HepG2 (cell line): ENCODE measurements at regions not wholly inside any gene's neighbourhood (a gene's known extent, or its start where the extent isn't known, plus 50 kb on each side); places are given as distances from the start of the nearest gene placed in this dataset.

ENCODE experiments used
- ATAC-seq: fragments of 200-7000 bp; cut with Tn5 transposase; 3 replicates; pipeline ENCODE4 v1.9.1; 2020; ENCODE audit warnings: mild to moderate bottlenecking, moderate library complexity
- BruUV-seq: library from RNA; stranded (reverse); fragments of 400-500 nt; replicated peaks from 2 replicates; lab custom pipeline; 2021; lab: Mats Ljungman, UMichigan
- CTCF ChIA-PET: fragments of 300-600 bp; formaldehyde crosslinking; extraction: SDS; loops from one replicate; lab custom pipeline; 2021; ENCODE audit warnings: low total read pairs, inconsistent platforms, low intra/inter-chr PET ratio; lab: Yijun Ruan, JAX
- POLR2A ChIA-PET: fragments of 350-600 bp; sonication (Branson Sonifier 250); formaldehyde crosslinking; loops from one replicate; lab custom pipeline; 2020; ENCODE audit warnings: antibody characterized with exemption, inconsistent platforms; lab: Yijun Ruan, JAX
- DNase-seq: peaks from one replicate; pipeline ENCODE4 v3.0.0-alpha.2; 2015; ENCODE audit warnings: low spot score
- FAIRE-seq: peaks from 3 replicates; lab custom pipeline; 2011; peaks lifted over from hg19 to GRCh38; lab: Jason Lieb, UNC
- H2AFZ ChIP-seq: one replicate; pipeline ENCODE4 v1.6.1; 2011; ENCODE audit warnings: low read length, inconsistent platforms
- H3K27ac ChIP-seq: fragments of 300-600 bp; 3 replicates; pipeline ENCODE4 v1.8.0; 2011; ENCODE audit warnings: mixed run types, mild to moderate bottlenecking, mixed read lengths, low read length, inconsistent platforms; ENCODE audit not compliant: insufficient read depth; ENCODE audit errors: extremely low read length
- H3K27me3 ChIP-seq, 2 experiments: fragments of 200-600 bp in 1 of 2; 2 replicates in 1 of 2; 3 replicates in 1 of 2; pipeline versions ENCODE4 v1.6.0 to v1.8.0; 2011; ENCODE audit warnings: low read length in 2 of 2, mild to moderate bottlenecking in 2 of 2, moderate library complexity in 2 of 2, inconsistent platforms in 1 of 2; ENCODE audit not compliant: insufficient read depth in 2 of 2, control insufficient read depth in 1 of 2
- H3K36me3 ChIP-seq, 2 experiments: fragments of 200-600 bp in 1 of 2; replicated peaks in 1 of 2; 2 replicates in 1 of 2; 3 replicates in 1 of 2; pipeline versions ENCODE4 v1.5.1 to v1.8.0; 2011; ENCODE audit warnings: low read length in 2 of 2, inconsistent platforms in 1 of 2; ENCODE audit not compliant: insufficient read depth in 2 of 2, control insufficient read depth in 1 of 2
- H3K4me1 ChIP-seq: 2 replicates; pipeline ENCODE4 v1.5.1; 2012; ENCODE audit warnings: low read length, inconsistent platforms; ENCODE audit not compliant: insufficient read depth
- H3K4me2 ChIP-seq: 2 replicates; pipeline ENCODE4 v1.6.0; 2011; ENCODE audit warnings: low read depth, low read length, inconsistent platforms
- H3K4me3 ChIP-seq, 3 experiments: fragments of 200-600 bp in 1 of 3; sonication (generic), shearing (Covaris generic) in 1 of 3; replicated peaks in 1 of 3; 2 replicates each; pipeline ENCODE4 v1.5.1; 2011 to 2016; ENCODE audit warnings: low read length in 3 of 3, inconsistent platforms in 2 of 3, low read depth in 2 of 3, mild to moderate bottlenecking in 2 of 3, control low read depth in 1 of 3, mixed read lengths in 1 of 3; ENCODE audit not compliant: insufficient read depth in 1 of 3
- H3K79me2 ChIP-seq: one replicate; pipeline ENCODE4 v1.6.1; 2011; ENCODE audit warnings: low read length, inconsistent platforms; ENCODE audit not compliant: insufficient read depth
- H3K9ac ChIP-seq: 2 replicates; pipeline ENCODE4 v1.6.0; 2011; ENCODE audit warnings: mild to moderate bottlenecking, low read depth, low read length, inconsistent platforms; ENCODE audit not compliant: insufficient read depth
- H3K9me3 ChIP-seq: 2 replicates; pipeline ENCODE4 v1.5.1; 2012; ENCODE audit warnings: mild to moderate bottlenecking, low read length
- H4K20me1 ChIP-seq: 2 replicates; pipeline ENCODE4 v1.6.0; 2011; ENCODE audit warnings: inconsistent platforms, mild to moderate bottlenecking, low read length, moderate library complexity; ENCODE audit not compliant: insufficient read depth
- FOXK2 ChIP-seq: fragments of 450-650 bp; IDR thresholded peaks from 2 replicates; pipeline ENCODE4 v1.6.1; 2016
- KDM5A ChIP-seq: fragments of 200-600 bp; sonication (generic); IDR thresholded peaks from 2 replicates; pipeline ENCODE4 v1.7.0; 2018; ENCODE audit warnings: antibody characterized with exemption, mild to moderate bottlenecking, low read length, borderline replicate concordance
- MAFF ChIP-seq: IDR thresholded peaks from 2 replicates; pipeline ENCODE4 v1.6.1; 2011; ENCODE audit warnings: low read depth, low read length, improper control_type of control experiment
- MAFK ChIP-seq, 2 experiments: IDR thresholded peaks in 1 of 2; conservative IDR thresholded peaks in 1 of 2; 2 replicates each; pipeline ENCODE4 v1.6.1; 2011; ENCODE audit warnings: improper control_type of control experiment in 2 of 2, low read length in 2 of 2
- RBAK ChIP-seq: sonication (generic); formaldehyde crosslinking; IDR thresholded peaks from 2 replicates; pipeline ENCODE4 v1.5.1; 2020; ENCODE audit warnings: mild to moderate bottlenecking, missing genetic modification reagents
- SOX13 ChIP-seq, 3 experiments: fragments of 450-650 bp in 1 of 3; sonication (generic) in 1 of 3; formaldehyde crosslinking in 1 of 3; IDR thresholded peaks in 2 of 3; conservative IDR thresholded peaks in 1 of 3; 2 replicates each; pipeline versions ENCODE4 v1.5.0 to v1.6.1; 2016 to 2020; ENCODE audit warnings: antibody characterized with exemption in 1 of 3, mild to moderate bottlenecking in 1 of 3, missing compliant biosample characterization in 1 of 3, missing genetic modification reagents in 1 of 3, moderate library complexity in 1 of 3
- ZNF441 ChIP-seq: sonication (generic); formaldehyde crosslinking; IDR thresholded peaks from 2 replicates; pipeline ENCODE4 v1.7.0; 2021; ENCODE audit warnings: missing genetic modification reagents, borderline replicate concordance
- ZNF766 ChIP-seq: sonication (generic); formaldehyde crosslinking; IDR thresholded peaks from 2 replicates; pipeline ENCODE4 v1.5.0; 2020; ENCODE audit warnings: missing genetic modification reagents, borderline replicate concordance
- in situ Hi-C: cut with HindIII; loops from 2 replicates; pipeline ENCODE4 v1.10.0; 2017; ENCODE audit warnings: low pct_unique_long_range_greater_than_20kb; ENCODE audit not compliant: extremely low pct_ligation_motif_present
- intact Hi-C: fragments of 100-400 bp; cut with micrococcal nuclease; formaldehyde crosslinking; loops from one replicate; pipeline ENCODE4 v1.10.0; 2022; ENCODE audit not compliant: unreplicated experiment
- TF ChIP-seq, protein P1 (sequence below): sonication (generic); IDR thresholded peaks from 2 replicates; pipeline ENCODE4 v1.6.1; 2016; ENCODE audit warnings: low read depth, borderline replicate concordance

DNA sequence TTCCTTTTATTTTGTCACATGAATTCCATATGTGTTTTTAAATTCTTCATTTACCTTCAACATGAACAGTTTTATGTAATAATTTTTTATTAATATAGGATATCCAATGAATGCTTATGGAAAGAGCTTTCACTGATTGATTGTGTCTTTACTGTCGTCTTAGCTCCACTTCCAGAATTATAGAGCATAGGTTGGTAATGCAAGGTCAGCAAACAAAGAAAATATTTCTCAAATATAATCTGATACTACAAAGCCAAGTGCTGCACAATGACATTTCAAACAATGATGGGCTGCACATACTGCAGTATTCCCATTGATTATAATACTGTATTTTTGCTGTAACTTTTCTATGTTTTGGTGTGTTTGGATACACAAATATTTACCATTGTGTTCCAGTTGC is 275.7 kb upstream of the RSPO3 start (continued):
- no peak for TF ChIP-seq ZNF441 (CRISPR knock-in tag)
- no peak for TF ChIP-seq FOXK2
- TF ChIP-seq RBAK (CRISPR knock-in tag): no peak
- peak; percentile 68 for TF ChIP-seq MAFF
- no peak for TF ChIP-seq SOX13 (IDR thresholded peaks at IDR 0.05)
- TF ChIP-seq SOX13 (CRISPR knock-in tag; conservative IDR thresholded peaks at IDR 0.05 in 1 of 2, IDR thresholded peaks at IDR 0.05 in 1 of 2): no peak
- no peak for TF ChIP-seq KDM5A
- TF ChIP-seq ZNF766 (CRISPR knock-in tag): no peak

DNA sequence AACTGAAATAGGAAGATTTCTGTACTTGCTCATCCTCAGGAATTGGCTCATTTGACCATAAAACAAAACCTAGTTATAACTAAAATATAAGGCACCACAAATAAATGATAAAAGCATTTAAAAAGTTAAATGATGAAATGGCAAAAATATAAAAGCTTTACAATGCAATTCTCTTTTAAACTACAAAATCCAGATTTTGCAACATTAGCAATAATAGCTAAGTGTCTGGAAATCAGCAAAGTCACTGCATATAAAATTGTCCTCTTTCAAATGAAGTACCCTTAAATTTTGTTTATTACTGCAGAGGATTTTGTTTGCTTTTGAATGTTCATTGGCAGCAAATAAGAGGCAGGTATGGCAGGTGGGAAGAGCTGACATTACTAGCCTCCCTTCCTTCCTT is 270.4 kb upstream of the RSPO3 start:
- DNase-seq (no peak), ATAC-seq (no peak), FAIRE-seq (no peak)
- Histone ChIP-seq H3K9ac (no peak overlapping the region), H3K4me1 (no peaks in the 10 kb centered on the region), H3K27me3 (no peaks in the 10 kb centered on the region; a peak in 1 of 5 replicates), H3K36me3 (no peaks in the 10 kb centered on the region), H3K9me3 (no peaks in the 10 kb centered on the region), H2AFZ (no peak overlapping the region), H4K20me1 (no peaks in the 10 kb centered on the region), H3K4me3 (no peak overlapping the region), H3K4me2 (no peak overlapping the region), H3K79me2 (no peaks in the 10 kb centered on the region), H3K27ac (no peak overlapping the region)
- ChIA-PET CTCF (no interaction called here), POLR2A (no interaction called here)
- TF ChIP-seq, protein P1, sequence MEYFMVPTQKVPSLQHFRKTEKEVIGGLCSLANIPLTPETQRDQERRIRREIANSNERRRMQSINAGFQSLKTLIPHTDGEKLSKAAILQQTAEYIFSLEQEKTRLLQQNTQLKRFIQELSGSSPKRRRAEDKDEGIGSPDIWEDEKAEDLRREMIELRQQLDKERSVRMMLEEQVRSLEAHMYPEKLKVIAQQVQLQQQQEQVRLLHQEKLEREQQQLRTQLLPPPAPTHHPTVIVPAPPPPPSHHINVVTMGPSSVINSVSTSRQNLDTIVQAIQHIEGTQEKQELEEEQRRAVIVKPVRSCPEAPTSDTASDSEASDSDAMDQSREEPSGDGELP: no peak
- peak; percentile 72; the same call in 1 of the 2 replicates for TF ChIP-seq MAFF
- TF ChIP-seq MAFK (conservative IDR thresholded peaks at IDR 0.05 in 1 of 2, IDR thresholded peaks at IDR 0.05 in 1 of 2; ENCODE audit: low read length in 2 of 2): peak; percentile 66 to 75
- TF ChIP-seq, all 625 proteins: peak for 2
- intact Hi-C loops: no loop called here
- no TSS peak for BruUV-seq
- in situ Hi-C loops: no loop called here
